HG03558 (cell line): ENCODE measurements at regions not wholly inside any gene's neighbourhood (a gene's known extent, or its start where the extent isn't known, plus 50 kb on each side); places are given as distances from the start of the nearest gene placed in this dataset.

ENCODE experiments used
- ATAC-seq: cut with Tn5 transposase; IDR thresholded peaks from one replicate; pipeline ENCODE4 v1.9.1; 2021; ENCODE audit warnings: moderate number of reproducible peaks; ENCODE audit not compliant: unreplicated experiment; ENCODE audit errors: extremely low read depth

DNA sequence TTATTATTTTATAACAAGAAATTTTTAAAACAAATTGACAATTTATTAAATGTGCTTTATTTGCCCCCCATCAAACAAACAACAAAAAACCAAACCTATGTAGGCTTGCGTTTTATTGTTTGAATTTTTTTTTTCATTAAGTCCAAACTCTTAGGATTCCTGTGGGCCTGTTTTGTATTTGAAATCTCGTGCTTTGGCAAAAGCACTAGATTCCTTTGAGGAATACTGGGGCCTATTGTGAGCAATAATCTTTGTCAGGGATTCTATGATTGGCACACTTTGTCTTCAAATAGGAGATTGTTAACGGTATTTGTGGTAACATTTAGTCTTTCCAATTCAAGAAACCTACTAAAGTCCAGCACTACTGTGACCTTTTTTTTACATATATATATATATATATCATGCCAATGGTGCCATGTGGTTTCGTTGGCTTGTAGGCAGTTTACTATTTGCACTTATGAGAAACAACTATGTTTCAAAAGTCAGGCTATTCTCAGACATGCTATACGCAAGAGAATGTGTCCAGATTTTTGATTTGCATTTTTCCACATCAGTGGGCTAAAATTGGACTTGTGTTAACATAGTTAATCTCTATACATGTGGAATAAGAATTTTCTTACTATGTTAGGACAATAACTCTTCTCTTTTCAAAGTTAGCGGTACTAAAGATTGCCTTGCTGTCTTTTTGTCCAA, 70.4 kb upstream of the GREM2 start:
- ATAC-seq: no peak

DNA sequence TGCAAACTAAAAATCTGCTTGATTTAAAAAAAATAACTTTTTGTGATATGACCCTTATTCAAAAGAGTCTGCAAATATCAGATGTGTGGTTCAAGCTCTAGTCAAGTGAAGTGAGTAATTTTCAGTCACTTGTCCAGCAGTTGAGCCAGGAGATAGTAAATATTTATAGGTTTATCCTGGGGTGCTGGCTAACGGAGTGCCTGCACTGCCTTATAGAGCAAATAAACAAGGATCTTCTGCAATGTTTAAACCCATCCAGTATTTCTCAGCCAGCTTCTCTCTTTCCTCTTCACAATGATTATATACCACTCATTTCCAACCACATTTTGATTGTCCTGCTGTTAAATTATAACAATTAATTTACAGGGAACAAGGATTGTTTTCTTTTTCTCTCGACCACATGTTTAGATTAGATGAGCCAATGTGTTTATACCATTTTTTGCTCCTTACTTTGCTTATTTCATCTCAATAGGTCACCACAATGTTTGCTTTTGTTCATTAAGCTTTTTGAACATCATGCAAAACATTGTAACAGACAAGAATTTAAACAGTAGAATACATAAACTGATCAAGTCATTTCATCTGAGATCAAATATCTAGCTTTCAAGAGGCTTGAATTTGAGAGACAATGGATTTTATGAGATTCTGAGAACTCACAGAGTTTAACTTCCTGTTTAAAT, 60.3 kb upstream of the GREM2 start:
- no peak for ATAC-seq

DNA sequence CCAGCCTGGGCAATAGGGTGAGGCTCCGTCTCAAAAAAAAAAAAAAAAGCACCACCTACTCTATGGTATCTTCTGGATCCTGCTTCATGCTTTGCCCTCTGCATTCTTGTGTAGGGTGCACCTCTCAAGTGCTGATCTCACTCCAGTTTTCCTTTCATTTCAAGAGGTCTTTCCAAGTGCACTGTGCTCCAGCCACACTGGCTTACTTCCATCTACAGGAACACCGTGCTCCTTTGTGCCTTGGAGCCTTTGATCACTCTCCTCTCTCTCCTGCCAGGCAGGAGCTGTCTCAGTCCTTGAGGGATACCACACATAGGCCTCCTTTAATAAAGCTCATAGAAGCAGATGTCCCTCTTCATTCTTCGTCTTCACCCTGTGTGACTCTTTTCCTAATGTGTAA, 55.4 kb upstream of the GREM2 start:
- ATAC-seq: no peak

DNA sequence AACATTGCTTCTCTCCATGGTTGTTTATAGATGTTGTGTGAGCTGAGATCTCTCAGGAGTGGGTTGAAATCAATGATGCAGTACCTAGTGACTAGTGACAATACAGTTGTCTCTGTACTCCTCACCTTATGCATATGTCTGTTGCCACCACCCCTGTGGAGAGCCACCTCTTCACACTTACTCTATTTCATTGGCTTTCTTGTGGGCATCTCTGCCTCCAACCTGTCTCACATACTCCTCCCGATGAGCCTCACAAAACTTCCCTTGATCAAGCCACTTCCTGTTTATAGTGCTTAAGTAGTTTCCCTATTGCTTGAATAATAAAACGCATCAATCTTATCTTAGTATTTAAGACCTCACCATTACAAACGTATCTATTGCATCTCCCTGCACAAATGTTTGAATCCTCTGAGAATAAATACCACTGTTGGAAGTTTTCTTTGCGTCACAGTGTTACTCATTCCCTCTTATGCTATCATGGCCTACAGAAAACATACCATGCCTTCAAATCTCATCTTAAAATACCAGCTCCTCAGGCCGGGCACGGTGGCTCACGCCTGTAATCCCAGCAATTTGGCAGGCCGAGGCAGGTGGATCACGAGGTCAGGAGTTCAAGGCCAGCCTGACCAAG, 54.7 kb upstream of the GREM2 start:
- no peak for ATAC-seq

DNA sequence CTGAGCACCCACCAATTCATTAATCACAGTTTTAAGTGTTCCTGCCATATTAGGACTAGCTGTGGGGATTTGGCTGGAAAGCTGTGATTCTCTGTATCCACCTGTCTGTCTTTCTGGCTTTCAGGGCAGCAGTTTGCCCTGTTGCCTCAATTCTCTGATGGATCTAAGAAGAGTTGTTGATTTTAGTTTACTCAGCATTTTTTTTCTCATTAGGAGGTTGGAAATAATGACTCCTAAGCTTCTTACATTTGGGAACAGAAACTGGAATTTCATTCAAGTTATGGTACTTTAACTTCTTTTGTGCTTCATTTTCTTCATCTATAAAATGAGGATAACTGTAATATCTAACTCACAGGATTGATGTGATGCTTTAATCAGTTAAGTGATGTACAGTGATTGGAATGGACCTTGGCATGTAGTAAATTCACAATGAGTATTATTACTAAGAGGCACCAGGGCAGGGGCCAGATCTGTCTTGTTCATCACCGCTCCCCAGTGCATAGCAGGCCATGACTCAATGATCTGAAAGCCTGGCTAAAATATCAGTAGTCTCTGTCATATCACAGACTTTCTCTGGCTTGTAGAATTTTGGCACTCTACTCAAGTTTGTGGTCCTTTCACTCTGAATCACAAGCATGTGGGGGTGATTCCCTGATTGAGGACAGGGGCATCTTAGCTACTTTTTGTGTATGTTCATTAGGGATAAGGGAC, 51.4 kb upstream of the GREM2 start:
- ATAC-seq: no peak
